Inflammatory macrophage treated with lipopolysaccharide for 1 hour (primary cell): ENCODE measurements at regions not wholly inside any gene's neighbourhood (a gene's known extent, or its start where the extent isn't known, plus 50 kb on each side); places are given as distances from the start of the nearest gene placed in this dataset.
"Not testable (repeated sequence)": the region's sequence is repeated elsewhere in the genome, so short reads cannot be mapped to it uniquely, and the experiment has no call there.

Experiments used
- DNase-seq, 2 donors: peaks; one replicate each; pipeline ENCODE4 v3.0.0-alpha.2; 2020 to 2022

- no peak for DNase-seq
Observed at GRCh38 chr2:75324861-75325284, 125.6 kb upstream of the TACR1 start.

GRCh38 chr2:75324141-75324540 is 124.8 kb upstream of the TACR1 start:
- no peak for DNase-seq

GRCh38 chr2:75321599-75321922 is 122.2 kb upstream of the TACR1 start:
- DNase-seq: no peak

- DNase-seq: no peak
Observed at GRCh38 chr2:75320898-75321598, 121.7 kb upstream of the TACR1 start.

- DNase-seq: no peak
Observed at GRCh38 chr2:75319951-75320350, 120.6 kb upstream of the TACR1 start.

- no peak for DNase-seq
Observed at GRCh38 chr2:75317802-75318201, 118.5 kb upstream of the TACR1 start.

- DNase-seq: no peak
Observed at GRCh38 chr2:75317316-75317715, 118.0 kb upstream of the TACR1 start.

- no peak for DNase-seq
Observed at GRCh38 chr2:75315436-75315835, 116.1 kb upstream of the TACR1 start.

- no peak for DNase-seq
Observed at GRCh38 chr2:75311993-75312392, 112.7 kb upstream of the TACR1 start.

GRCh38 chr2:75311521-75311920 is 112.2 kb upstream of the TACR1 start:
- no peak for DNase-seq

GRCh38 chr2:75310876-75311275 is 111.6 kb upstream of the TACR1 start:
- DNase-seq: no peak

- no peak for DNase-seq
Observed at GRCh38 chr2:75309596-75310463, 110.5 kb upstream of the TACR1 start.

GRCh38 chr2:75303227-75303626 is 103.9 kb upstream of the TACR1 start:
- no peak for DNase-seq

- no peak for DNase-seq
Observed at GRCh38 chr2:75294362-75294761, 95.0 kb upstream of the TACR1 start.

- no peak for DNase-seq
Observed at GRCh38 chr2:75292826-75293225, 93.5 kb upstream of the TACR1 start.

GRCh38 chr2:75290600-75291150 is 91.4 kb upstream of the TACR1 start:
- DNase-seq: no peak

- DNase-seq: no peak
Observed at GRCh38 chr2:75289771-75290170, 90.5 kb upstream of the TACR1 start.

- DNase-seq: not testable (repeated sequence)
Observed at GRCh38 chr2:75289178-75289577, 89.9 kb upstream of the TACR1 start.

GRCh38 chr2:75288760-75289159 is 89.4 kb upstream of the TACR1 start:
- no peak for DNase-seq

GRCh38 chr2:75287624-75288316 is 88.5 kb upstream of the TACR1 start:
- DNase-seq: peak; percentile 78 to 82

- DNase-seq: peak; percentile 51 to 61
Observed at GRCh38 chr2:75284345-75284744, 85.0 kb upstream of the TACR1 start.

GRCh38 chr2:75278821-75279379 is 79.6 kb upstream of the TACR1 start:
- DNase-seq: no peak

- no peak for DNase-seq
Observed at GRCh38 chr2:75278314-75278713, 79.0 kb upstream of the TACR1 start.
